HG02970 (cell line): ENCODE measurements at regions not wholly inside any gene's neighbourhood (a gene's known extent, or its start where the extent isn't known, plus 50 kb on each side); places are given as distances from the start of the nearest gene placed in this dataset.
A peak's percentile ranks its signal among the peaks of the same experiment; 100 is the strongest.
"Not testable (repeated sequence)": the region's sequence is repeated elsewhere in the genome, so short reads cannot be mapped to it uniquely, and the experiment has no call there.

ENCODE experiments used
- ATAC-seq: cut with Tn5 transposase; IDR thresholded peaks from one replicate; pipeline ENCODE4 v1.9.1; 2021; ENCODE audit warnings: mild to moderate bottlenecking, moderate library complexity, moderate number of reproducible peaks; ENCODE audit not compliant: unreplicated experiment, low FRiP score

DNA sequence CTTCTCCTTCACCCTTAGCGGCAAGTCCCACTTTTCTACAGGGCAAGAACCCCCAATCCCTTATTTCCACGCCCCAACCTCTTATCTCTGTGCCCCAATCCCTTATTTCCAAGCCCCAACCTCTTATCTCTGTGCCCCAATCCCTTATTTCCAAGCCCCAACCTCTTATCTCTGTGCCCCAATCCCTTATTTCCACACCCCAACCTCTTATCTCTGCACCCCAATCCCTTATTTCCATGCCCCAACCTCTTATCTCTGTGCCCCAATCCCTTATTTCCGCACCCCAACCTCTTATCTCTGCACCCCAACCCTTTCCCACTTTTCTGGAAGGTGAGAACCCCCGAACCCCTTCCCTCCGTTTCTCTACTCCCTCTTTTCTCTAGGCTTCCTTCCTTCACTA is 116.1 kb upstream of the GJE1 start:
- not testable (repeated sequence) for ATAC-seq

DNA sequence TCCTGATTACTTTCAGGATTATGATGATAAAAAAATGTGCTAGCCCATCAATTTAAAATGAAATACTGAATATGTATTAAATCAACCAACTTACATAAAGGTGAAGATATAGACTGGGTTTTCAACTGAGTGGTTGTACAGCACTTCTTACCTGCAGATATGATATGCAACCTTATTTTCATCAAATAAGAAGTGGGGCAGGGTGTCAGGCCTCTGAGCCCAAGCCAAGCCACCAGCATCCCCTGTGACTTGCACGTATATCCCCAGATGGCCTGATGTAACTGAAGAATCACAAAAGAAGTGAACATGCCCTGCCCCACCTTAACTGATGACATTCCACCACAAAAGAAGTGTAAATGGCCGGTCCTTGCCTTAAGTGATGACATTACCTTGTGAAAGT is 117.3 kb upstream of the GJE1 start:
- not testable (repeated sequence) for ATAC-seq

DNA sequence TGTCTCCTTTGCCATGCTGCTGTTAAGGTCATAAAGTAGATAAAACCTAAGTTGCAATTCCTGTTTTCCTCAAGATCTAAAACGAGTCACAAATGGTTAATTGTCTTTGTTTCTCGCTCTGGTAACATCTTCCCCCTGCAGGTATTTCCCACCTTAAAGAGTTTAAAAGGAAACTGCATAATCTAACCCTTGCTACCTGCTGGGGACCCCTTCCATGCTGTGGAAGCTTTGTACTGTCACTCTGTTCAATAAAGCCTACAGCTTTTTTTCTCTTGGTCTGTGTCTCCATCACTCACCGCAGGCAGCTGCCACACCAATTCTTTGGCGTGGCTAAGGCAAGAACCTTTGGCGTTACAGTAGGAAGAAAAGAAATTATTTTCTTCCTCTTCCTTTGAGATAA is 117.7 kb upstream of the GJE1 start:
- no peak for ATAC-seq

DNA sequence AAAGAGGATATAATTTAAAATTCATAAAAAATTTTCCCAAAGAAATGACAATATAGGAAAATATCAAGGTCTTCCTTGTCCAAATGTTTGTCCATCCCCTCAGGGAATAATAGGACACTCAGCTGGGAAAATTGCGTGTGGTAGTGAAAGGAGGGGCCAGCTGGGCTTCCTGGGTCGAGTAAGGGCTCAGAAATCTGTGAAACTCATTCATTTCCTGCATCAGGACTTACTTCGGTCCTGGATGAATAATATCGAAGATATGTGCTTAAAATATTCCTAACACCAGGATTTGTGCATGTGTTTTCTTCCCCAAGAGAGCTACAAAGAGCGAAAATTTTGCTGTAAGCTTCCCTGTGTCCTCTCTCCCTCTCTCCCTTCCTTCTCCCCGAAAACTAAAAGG is 118.2 kb upstream of the GJE1 start:
- no peak for ATAC-seq

DNA sequence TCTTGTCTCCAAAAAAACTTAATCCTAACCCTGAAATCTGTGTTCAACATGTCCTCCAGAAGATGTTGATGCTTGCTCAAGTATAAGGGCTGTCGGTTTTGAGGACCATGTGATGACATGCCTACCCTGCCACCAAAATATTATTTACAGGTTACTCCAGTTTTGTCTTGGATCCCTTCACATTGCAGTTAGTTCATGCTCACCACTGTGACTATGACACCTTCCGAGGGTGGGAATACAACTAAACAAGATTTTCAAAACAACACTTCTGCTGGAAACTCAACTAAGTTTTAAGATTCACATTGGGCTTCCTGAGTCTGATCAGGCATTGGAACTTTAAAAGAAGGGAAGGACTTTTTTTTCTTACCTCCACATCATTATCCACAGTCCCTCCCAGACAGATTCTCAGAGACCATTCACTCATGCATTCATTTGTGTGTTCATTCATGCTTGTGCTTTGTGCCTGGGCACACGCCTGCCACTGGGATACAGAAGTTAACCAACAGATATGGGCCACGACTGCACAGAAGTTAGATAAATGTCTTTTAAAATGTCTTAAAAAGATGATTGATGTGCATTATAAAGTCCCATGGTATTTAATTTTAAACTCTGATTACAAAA is 118.7 kb upstream of the GJE1 start:
- ATAC-seq: no peak

DNA sequence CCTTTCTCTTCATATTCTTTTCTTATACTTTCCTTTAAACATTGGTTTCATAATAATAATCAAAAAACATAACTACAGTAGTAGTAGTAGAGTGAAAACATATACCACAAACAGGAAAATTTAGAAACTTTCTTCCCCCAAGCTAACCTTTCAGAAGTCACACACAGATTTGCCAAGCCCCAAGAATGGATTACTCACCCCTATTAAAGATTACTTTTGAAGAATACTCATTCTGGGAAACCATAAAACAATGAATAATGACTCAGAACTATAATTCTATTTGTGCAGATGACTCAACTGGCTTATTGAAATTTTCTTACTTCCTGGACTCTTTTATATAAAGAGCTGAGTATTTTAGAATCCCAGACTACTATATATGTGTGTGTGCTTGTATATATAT is 119.4 kb upstream of the GJE1 start:
- ATAC-seq: peak; percentile 80

DNA sequence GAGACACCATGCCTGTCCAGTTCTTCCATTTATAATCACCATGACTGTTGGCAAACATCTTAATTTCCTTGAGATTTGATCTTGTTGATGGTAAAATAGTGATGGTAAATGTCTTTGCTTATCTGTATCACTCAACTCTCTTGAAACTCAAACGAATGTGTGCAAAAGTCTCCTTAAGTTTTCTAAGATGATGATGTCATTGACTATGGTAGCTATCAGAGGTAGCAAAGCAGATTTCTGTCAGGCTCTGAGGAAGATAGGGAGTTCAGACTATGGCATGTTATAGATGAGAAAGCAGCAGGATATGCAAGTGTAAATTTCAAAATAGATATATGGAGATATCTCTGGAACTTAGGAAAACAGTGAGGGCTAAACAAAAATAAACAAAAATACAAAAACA is 121.0 kb upstream of the GJE1 start:
- no peak for ATAC-seq

DNA sequence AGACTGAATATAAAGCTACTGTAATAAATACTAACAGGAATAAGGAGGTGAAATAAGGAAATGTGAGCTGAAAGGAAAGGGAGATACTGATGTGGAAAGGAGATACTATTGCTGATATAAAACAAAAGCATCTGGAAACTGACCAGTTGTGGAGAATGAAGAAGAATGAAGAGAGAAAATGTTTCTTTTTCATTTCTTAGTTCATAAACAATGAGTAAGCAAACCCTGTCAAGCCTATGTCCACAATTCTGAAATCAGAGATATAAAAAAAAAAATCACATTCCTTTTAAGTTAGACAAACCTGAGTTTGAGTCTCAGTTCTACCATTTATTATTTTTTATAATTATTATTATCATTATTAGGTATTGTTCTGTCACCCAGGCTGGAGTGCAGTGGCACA is 121.6 kb upstream of the GJE1 start:
- ATAC-seq: no peak

DNA sequence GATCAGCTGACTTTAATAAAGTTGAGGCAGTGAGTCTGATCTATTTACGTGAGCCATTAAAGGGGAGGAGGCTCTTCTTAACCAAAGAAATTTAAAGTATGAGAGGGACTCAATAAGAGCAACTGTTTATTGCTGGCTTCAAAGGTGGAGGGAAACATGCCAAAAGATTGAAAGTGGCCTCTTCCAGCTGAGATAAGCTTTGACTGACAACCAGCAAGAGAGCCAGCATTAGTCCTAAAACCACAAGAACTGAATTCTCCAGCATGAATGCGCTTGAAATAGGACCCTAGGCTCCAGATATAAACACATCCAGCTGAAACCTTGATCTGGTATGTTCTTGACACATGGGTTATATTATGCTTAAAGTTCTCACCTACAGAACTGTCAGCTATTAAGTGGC is 123.1 kb upstream of the GJE1 start:
- ATAC-seq: no peak

DNA sequence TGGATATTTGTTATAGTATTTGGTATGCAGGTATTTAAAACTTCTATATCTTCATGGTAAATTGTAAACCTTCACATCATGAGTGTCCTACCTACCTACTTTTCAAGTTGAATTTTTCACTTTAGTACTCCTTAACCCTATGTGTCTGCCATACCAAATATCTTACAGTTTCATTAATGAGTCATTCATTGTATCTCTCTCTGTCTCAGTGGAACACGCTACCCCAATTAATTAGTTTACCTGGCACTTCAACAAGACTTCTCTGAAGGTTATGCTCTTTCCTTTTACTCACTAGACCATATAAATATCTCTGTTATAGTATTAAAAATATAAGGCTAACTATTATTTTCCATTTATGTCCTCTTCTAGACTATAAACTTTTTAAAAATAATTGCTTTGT is 123.9 kb upstream of the GJE1 start:
- no peak for ATAC-seq

DNA sequence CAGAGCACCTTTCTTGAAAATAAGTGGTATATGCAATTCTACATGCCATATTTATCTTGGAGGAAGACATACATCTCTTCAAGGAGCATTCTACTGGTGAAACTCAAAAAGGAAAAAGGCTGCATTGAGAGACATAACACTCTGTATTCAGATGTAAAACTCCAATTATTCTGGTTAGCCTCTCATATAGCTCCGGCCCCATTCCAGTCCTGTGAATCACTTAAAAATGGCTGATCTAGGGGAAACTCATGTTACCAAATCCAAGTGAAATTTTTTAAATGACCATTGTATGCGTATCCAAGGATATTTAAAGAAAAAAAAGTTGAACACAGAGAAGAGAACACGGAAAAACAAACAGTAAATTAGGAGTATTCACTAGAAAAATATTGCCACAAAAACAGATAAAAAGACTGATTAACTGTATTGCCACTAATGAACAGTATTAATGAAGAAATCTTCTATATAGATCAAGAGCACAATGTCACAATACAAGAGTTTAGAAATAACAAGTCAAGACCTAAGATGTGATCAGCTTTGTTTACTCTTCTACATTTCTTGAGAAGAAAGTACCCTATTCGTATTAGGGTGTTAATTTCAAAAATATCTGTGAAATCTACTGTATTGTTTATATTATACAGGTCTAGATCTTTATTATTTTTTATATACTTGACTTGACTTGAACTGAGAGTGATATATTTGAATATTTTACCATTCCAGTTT is 124.5 kb upstream of the GJE1 start:
- no peak for ATAC-seq

DNA sequence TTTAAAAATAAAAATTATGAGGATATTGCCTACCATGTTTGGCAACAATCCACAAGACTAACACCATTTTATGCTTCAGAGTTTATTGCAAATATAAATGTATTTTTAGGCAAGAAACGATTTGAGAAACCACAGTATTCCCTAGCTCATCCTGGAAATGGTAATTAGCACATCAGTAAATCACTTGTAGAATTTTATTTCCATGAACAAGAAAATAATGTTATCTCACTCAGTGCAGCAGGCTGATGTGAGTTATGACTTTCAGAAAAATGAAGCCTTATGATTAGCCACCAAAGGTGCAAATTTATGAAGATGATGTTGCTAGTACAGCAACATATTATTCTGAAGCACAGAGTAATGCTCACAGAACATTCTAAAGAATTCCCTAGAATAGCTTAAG is 127.7 kb upstream of the GJE1 start:
- no peak for ATAC-seq

DNA sequence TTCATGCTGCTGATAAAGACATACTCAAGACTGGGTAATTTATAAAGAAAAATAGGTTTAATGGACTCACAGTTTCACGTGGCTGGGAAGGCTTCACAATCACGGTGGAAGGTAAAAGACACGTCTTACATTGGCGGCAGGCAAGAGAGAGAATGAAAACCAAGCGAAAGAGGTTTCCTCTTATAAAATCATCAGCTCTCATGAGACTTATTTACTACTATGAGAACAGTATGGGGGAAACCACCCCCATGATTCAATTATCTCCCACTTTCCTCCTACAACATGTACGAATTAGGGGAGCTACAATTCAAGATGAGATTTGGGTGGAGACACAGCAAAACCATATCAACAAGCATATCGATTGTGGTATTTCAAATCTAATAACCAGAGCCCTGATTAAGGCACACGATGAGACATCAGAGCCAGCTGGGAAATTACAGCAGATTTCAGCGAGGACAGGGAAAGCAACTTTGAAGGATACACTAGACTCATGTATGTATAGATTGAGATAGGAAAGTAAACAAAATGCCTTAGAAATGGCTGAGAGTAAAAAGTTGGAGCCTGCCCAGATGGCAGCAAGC is 129.8 kb upstream of the GJE1 start:
- no peak for ATAC-seq

DNA sequence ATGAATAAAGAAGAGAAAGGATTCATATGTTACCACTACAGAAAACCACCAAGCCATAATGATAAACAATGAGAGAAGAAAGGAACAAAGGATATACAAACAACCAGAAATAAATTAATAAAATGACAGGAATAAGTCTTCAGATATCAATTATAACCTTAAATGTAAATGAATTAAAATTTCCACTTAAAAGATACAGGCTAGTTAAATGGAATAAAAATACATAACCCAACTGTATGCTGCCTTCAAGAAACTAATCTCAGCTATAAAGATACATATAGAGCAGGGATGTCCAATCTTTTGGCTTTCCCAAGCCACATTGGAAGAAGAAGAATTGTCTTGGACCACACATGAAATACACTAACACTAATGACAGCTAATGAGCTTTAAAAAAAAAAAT is 135.9 kb upstream of the GJE1 start:
- ATAC-seq: no peak

DNA sequence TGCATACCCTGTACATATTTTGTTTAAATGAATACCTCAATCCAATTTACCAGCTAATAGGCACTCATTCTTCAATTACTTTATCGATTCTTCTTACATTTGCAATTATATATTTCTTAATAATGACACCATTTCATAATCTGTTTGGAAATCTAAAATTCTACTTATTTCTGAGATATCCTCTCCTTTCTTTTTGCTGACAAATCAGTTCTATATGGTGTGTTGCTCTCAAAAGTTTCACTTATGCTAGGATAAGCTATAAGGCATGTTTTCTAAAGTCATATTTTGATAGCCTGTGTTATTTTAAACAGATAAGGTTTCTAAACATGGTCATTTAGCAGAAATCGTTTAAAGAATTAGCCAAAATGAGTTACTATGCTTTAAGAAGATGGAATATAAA is 140.6 kb upstream of the GJE1 start:
- ATAC-seq: no peak

DNA sequence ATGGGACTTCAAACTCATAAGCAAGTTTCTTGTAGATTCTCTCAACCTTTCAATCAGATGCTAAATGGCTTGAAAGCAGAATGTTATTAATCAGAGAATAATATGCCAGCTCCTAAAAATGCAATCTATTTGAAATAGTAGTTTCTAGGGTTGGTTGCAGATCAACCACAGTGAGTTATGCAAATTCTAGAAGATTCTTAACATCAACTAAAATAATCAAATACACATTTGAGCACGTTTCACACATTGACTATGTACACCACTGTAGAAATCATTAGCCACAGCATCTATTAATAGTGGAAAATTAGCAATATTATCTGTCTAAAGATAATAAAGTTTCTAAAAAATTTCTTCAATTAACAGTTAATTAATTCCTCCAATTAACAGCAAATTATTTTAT is 141.9 kb upstream of the GJE1 start:
- no peak for ATAC-seq

DNA sequence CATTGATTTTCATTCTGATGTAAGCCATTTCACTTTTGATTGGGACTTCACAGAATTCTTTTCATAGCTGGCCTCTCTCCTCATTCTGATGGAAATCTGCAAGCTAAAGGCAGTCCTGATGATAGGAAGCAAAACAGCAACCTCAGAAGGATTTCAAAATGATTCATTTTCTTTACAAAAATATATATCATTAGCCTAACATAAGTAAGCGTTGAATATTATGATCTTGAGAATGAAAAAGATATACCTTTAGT is 143.1 kb upstream of the GJE1 start:
- ATAC-seq: no peak

DNA sequence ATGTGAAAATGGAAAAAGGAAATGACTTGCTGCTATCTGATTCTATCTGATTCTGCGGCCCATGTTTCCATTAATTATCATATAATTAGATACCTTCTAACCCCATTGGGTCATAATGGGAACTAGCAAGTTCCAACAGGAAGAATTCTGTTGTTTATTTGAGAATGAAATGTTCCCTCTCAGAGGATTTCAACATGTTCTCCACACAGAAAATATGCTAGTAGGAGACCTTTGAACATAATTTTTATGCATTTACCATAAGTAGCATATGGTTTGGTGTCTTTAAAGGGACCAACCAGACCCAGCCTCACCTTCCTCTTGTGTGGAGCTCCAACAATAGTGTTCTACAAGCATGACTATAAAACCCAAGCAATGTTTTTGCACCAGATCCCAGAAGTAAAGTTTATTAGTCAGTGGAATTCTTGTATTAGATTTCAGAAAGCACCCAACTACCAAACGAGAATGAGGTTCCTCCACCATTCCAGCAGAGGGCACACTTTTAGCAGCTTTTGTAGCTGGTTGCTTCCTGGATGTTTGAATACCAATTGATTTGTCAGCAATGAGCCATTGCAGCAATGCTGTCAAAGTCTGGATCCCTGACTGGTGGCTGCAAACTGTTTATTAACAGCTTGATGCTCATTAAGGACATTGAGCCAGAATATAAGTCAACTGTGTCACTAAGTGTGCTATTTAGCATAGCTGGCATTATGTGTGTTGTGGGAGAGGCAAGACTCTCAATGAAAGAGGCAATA is 143.6 kb upstream of the GJE1 start:
- ATAC-seq: peak; percentile 83

DNA sequence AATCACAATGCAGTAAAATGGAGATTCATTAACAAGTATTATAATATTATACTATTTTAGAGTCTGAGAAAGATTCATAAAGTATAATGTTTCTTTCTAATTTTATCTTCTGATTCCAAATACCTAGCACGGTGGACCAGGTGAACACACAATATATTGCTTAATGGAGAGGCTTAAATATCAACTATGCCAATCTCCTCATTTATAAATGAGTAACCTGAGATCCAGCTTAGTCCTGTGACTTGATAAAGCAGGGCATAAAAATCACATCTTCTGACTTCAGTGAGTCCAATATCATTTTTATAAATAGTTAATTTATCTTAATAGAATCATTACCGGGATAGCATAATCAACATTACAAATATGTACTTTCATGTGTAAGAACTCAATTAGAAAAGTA is 144.4 kb upstream of the GJE1 start:
- no peak for ATAC-seq

DNA sequence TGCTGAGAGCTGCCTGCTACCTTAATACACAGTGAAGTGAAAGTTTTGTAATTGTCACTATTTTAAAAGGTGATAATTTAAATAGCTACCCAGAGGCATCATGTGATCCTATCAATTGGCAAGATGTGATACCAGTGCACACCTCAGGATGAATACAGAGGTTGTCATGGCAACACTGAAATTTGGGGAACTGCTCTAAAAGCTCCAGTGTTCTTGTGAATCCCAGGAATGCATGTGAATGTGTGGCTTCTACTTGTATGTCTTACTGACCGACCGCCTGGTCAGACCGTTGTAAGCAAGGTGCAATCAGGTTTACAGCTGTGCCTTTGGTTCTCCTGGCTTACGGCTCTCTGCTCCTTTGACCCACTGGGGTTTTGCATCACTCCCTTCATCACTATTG is 146.3 kb upstream of the GJE1 start:
- ATAC-seq: no peak

DNA sequence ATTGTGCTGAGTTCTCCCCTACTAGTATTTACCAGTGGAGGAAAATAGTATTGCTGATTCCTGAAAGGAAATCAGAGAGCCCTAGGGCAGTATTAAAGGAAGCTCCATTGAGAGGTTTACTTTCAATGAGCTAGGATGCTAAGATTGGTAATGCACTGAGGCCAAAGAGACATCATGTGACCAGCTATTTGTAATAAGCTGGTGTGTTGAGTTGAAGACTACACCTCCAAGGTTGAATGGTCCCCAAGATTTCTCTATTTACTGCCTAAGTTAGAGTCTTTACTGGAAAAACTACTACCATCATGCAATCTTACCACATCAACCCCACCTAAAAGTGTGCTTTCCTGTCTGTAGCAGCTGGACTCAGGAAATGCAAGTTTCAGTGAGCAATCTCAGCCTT is 151.5 kb upstream of the GJE1 start:
- no peak for ATAC-seq

DNA sequence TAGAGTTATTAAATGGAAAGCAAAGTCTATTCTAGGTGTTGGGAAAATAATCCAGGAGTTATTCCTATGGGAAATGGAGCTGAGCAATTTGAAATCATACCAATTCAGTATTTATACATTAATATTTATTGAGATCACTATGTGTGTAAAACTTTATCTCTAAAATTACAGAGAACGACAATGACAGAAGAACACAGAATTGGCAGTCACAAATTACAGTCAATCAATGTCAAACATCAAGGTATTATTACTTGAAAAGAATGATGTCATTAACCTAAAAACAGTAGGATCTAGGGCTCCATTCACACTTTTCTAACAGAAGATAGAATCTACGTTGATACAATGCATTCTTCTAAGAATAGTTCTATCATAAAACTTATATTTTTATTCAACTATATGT is 154.9 kb upstream of the GJE1 start:
- ATAC-seq: no peak
